ENCODE measurements at regions not wholly inside any gene's neighbourhood (a gene's known extent, or its start where the extent isn't known, plus 50 kb on each side); places are given as distances from the start of the nearest gene placed in this dataset.

- intact Hi-C loops (cut with DNase I; ENCODE audit: low total_unique reads) (no loop called here), in situ Hi-C loops (cut with MboI; ENCODE audit: low pct_ligation_motif_present in 1 of 4, low pct_unique_long_range_greater_than_20kb in 1 of 4, low sequenced_read_pairs in 3 of 4) (no loop called here)
- no peaks in the 10 kb centered on the region for H3K27me3 ChIP-seq
- H3K36me3 ChIP-seq: no peaks in the 10 kb centered on the region
- no peaks in the 10 kb centered on the region for H3K9me3 ChIP-seq
- WGBS, 2 donors (ENCODE audit: low coverage in 1 of 2): 94 to 97% methylated on average over 7 of the region's 7 CpGs
- H3K4me1 ChIP-seq: no peaks in the 10 kb centered on the region
- no peak for DNase-seq
- H3K27ac ChIP-seq: no peak overlapping the region
- TF ChIP-seq EP300 (IDR thresholded peaks at IDR 0.05; ENCODE audit: low read depth) (no peak), POLR2A (IDR thresholded peaks at IDR 0.05) (no peak), CTCF (IDR thresholded peaks at IDR 0.05) (no peak), POLR2AphosphoS5 (IDR thresholded peaks at IDR 0.05) (no peak)
- H3K4me3 ChIP-seq: no peak overlapping the region
Measured at GRCh38 chr10:4472190-4472904, 353.7 kb upstream of the AKR1E2 start.

DNA sequence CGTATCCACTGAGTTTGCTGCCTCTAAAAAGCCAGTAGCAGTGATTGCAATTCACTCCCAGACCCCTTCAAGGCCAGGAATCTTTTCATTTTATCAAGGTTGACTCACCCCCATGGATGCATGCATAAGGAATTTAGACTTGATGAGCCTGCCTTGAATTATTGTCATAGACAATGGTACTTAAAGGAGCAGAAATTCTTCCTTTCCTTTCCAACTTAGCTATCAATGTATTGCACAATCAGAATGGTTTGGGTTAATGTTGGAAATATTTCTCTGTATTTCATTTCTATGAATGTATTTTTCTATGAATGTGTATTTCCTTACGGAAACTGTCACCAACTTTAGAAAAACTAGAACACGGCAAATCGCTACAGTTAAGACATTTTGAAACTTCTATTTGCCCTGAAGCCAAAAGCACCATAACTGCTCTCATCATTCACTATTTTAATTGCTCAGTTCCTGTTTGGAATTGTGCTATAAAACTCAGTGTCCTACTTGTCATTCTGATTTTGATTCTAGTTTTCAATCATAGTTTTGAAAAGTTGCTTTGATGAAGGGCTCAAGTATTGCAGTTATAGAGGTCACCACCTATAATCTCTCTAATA is 355.7 kb upstream of the AKR1E2 start:
- WGBS, 2 donors (ENCODE audit: low coverage in 1 of 2): 51 to 78% methylated on average over 3 to 4 of the region's 4 CpGs
- Histone ChIP-seq H3K9me3 (no peaks in the 10 kb centered on the region), H3K4me3 (no peak overlapping the region), H3K27me3 (no peaks in the 10 kb centered on the region), H3K4me1 (no peaks in the 10 kb centered on the region), H3K36me3 (no peaks in the 10 kb centered on the region), H3K27ac (no peak overlapping the region)
- DNase-seq: no peak
- in situ Hi-C loops (cut with MboI; ENCODE audit: low pct_ligation_motif_present in 1 of 4, low pct_unique_long_range_greater_than_20kb in 1 of 4, low sequenced_read_pairs in 3 of 4) (no loop called here), intact Hi-C loops (cut with DNase I; ENCODE audit: low total_unique reads) (no loop called here)
- TF ChIP-seq POLR2A (IDR thresholded peaks at IDR 0.05) (no peak), EP300 (IDR thresholded peaks at IDR 0.05; ENCODE audit: low read depth) (no peak), CTCF (IDR thresholded peaks at IDR 0.05) (no peak)

DNA sequence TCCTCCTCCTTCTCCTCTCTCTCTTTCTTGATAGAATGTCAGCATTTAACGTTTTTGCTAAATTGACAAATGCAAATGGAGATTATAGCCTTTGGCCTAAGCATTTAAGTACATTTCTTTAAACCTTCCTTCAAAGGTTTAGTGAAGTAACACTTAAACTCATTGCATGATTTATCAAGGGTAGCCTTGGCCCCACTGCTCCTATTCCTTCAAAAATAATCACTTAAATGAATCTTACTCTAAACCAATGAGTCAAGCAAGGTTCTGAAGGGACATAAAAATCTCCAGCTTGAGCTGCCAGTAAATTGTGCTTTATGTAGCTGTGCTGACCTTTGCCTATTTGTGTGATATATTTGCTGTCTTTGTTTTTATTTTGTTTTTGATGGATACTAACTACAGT is 358.5 kb upstream of the AKR1E2 start:
- H3K27ac ChIP-seq: no peak overlapping the region
- in situ Hi-C loops (cut with MboI; ENCODE audit: low pct_ligation_motif_present in 1 of 4, low pct_unique_long_range_greater_than_20kb in 1 of 4, low sequenced_read_pairs in 3 of 4): no loop called here
- no peak for DNase-seq
- H3K4me1 ChIP-seq: no peaks in the 10 kb centered on the region
- H3K27me3 ChIP-seq: no peaks in the 10 kb centered on the region
- intact Hi-C loops (cut with DNase I; ENCODE audit: low total_unique reads): no loop called here
- WGBS, 2 donors (ENCODE audit: low coverage in 1 of 2): 52 to 71% methylated on average over 1 of the region's 1 CpG
- H3K4me3 ChIP-seq: no peak overlapping the region
- no peaks in the 10 kb centered on the region for H3K36me3 ChIP-seq
- TF ChIP-seq EP300 (IDR thresholded peaks at IDR 0.05; ENCODE audit: low read depth) (no peak), POLR2A (IDR thresholded peaks at IDR 0.05) (no peak), POLR2AphosphoS5 (IDR thresholded peaks at IDR 0.05) (no peak), CTCF (IDR thresholded peaks at IDR 0.05) (no peak)
- H3K9me3 ChIP-seq: no peaks in the 10 kb centered on the region

DNA sequence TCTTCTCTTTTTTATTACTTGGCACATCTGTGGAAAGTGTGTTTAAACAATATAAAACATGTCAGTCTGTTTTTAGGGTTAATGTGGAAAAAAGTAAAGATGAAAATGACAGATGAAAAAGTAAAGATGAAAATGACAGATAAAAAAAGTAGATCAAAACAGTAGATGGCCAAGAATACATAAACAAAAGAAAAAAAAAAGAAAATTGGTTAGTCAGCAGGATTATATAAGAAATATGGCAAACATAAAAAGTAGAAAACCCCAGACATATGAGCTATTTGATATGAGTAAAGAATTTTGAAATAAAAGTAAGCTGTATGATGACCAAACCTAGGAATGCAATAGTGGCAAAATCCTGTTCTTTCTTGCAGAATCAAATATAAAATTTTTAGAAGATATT is 365.7 kb upstream of the AKR1E2 start:
- Histone ChIP-seq H3K4me1 (no peaks in the 10 kb centered on the region), H3K9me3 (no peaks in the 10 kb centered on the region), H3K27me3 (no peaks in the 10 kb centered on the region), H3K4me3 (no peak overlapping the region), H3K27ac (no peak overlapping the region), H3K36me3 (no peaks in the 10 kb centered on the region)
- TF ChIP-seq CTCF (IDR thresholded peaks at IDR 0.05): no peak
- TF ChIP-seq POLR2AphosphoS5 (IDR thresholded peaks at IDR 0.05): no peak
- no peak for TF ChIP-seq POLR2A (IDR thresholded peaks at IDR 0.05)
- TF ChIP-seq EP300 (IDR thresholded peaks at IDR 0.05; ENCODE audit: low read depth): no peak
- in situ Hi-C loops (cut with MboI; ENCODE audit: low pct_ligation_motif_present in 1 of 4, low pct_unique_long_range_greater_than_20kb in 1 of 4, low sequenced_read_pairs in 3 of 4): no loop called here
- intact Hi-C loops (cut with DNase I; ENCODE audit: low total_unique reads): no loop called here
- no peak for DNase-seq
